Stimulated activated naive CD8-positive, alpha-beta T cell treated with anti-CD3 and anti-CD28 coated beads, Interleukin-15, amount 100 ng/mL, for 72 hours (primary cell): ENCODE measurements at regions not wholly inside any gene's neighbourhood (a gene's known extent, or its start where the extent isn't known, plus 50 kb on each side); places are given as distances from the start of the nearest gene placed in this dataset.
"Not testable (repeated sequence)": the region's sequence is repeated elsewhere in the genome, so short reads cannot be mapped to it uniquely, and the experiment has no call there.

ENCODE experiments used
- ATAC-seq: fragments of 150-1000 bp; cut with Tn5 transposase; 2 replicates; pipeline ENCODE4 v1.10.0; 2021; ENCODE audit warnings: mild to moderate bottlenecking, moderate library complexity
- DNase-seq, 2 donors: peaks; one replicate each; pipeline ENCODE4 v3.0.0; 2021 to 2022
- H3K27ac Mint-ChIP-seq, 2 donors: one replicate each; pipeline ENCODE4 v1.8.0; 2022; ENCODE audit warnings: mild to moderate bottlenecking in 2 of 2, mixed read lengths in 2 of 2, moderate library complexity in 2 of 2
- H3K27me3 Mint-ChIP-seq: one replicate; pipeline ENCODE4 v1.8.0; 2022; ENCODE audit warnings: mixed read lengths
- H3K4me1 Mint-ChIP-seq: one replicate; pipeline ENCODE4 v1.8.0; 2022; ENCODE audit warnings: mild to moderate bottlenecking, mixed read lengths
- H3K4me3 Mint-ChIP-seq, 2 donors: one replicate each; pipeline ENCODE4 v1.8.0; 2022; ENCODE audit warnings: mild to moderate bottlenecking in 2 of 2, mixed read lengths in 2 of 2, moderate library complexity in 1 of 2
- H3K9me3 Mint-ChIP-seq, 2 donors: one replicate each; pipeline ENCODE4 v1.8.0; 2022; ENCODE audit warnings: mixed read lengths in 2 of 2

DNA sequence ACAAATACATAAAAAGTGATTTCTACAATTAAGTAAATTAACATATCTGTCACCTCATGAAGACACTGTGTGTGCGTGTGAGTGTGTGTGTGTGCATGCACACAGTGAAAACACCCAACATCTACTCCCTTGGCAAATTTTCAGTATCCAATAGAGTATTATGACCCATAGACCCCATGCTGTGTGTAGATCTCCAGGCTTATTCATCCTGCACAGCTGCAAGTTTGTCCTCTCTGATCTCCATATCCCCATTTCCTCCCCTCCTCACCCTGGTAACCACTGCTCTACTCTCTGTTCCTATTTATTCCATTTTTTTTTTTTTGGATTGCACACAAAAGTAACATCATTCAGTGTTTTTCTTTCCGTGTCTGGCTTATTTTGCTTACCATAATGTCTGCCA, 391.0 kb downstream of the SOX11 start:
- no peaks in the 10 kb centered on the region for H3K4me1 Mint-ChIP-seq
- H3K27ac Mint-ChIP-seq, result peak overlapping the region in 1 of 2 donors; percentile 48
- ATAC-seq, result no peak
- H3K9me3 Mint-ChIP-seq, result peaks cover 5 to 18% of the 10 kb centered on the region in 2 donors
- peaks cover 6% of the 10 kb centered on the region for H3K27me3 Mint-ChIP-seq
- H3K4me3 Mint-ChIP-seq, result no peak overlapping the region
- DNase-seq, result no peak

DNA sequence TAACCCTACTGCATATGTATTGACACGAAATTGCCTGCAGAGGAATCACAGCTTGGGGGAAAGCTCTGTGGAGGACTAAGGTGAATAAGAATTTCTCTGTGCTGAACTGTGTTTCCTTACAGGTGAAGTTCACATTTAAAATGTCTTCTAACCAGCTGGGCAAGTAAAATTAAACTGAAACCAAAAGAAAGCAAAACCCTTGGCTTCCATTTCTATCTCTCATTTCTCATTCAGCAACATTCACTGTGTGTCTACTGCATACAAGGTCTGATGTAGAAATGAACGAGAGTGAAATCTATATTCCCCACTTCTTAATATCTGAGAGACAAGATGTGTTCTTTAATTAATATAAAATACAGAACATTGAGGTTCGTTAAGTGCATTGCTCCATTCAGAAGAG, 397.3 kb downstream of the SOX11 start:
- H3K4me1 Mint-ChIP-seq, result no peaks in the 10 kb centered on the region
- no peak overlapping the region for H3K4me3 Mint-ChIP-seq
- no peak for ATAC-seq
- H3K27ac Mint-ChIP-seq, result no peak overlapping the region
- peaks cover 5 to 16% of the 10 kb centered on the region in 2 donors for H3K9me3 Mint-ChIP-seq
- no peak for DNase-seq
- no peaks in the 10 kb centered on the region for H3K27me3 Mint-ChIP-seq

DNA sequence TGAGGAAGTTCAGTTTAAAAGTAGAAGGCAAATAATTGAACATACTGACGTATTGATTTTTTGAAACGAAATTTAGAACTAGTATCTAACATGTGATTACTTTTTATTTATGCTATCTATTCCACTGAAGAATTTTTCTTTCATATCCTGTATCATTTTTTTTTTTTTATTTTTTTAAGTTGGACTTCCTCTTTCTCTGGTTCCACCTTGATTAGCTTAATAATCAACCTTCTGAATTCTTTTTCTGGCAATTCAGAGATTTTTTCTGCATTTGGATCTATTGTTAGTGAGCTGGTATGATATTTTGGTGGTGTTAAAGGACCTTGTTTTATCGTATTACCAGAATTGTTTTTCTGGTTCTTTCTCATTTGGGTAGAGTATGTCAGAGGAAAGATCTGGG, 411.2 kb downstream of the SOX11 start:
- Mint-ChIP-seq H3K4me1 (no peaks in the 10 kb centered on the region), H3K27ac (no peak overlapping the region), H3K9me3 (peaks cover 0 to 15% of the 10 kb centered on the region in 2 donors), H3K27me3 (no peaks in the 10 kb centered on the region), H3K4me3 (no peak overlapping the region)
- DNase-seq (no peak), ATAC-seq (no peak)

- no peaks in the 10 kb centered on the region for H3K4me1 Mint-ChIP-seq
- no peak for DNase-seq
- H3K27me3 Mint-ChIP-seq, result no peaks in the 10 kb centered on the region
- no peak overlapping the region for H3K27ac Mint-ChIP-seq
- peaks cover 0 to 10% of the 10 kb centered on the region in 2 donors for H3K9me3 Mint-ChIP-seq
- no peak overlapping the region for H3K4me3 Mint-ChIP-seq
- no peak for ATAC-seq
Observed at GRCh38 chr2:6103949-6104348, 411.8 kb downstream of the SOX11 start.

DNA sequence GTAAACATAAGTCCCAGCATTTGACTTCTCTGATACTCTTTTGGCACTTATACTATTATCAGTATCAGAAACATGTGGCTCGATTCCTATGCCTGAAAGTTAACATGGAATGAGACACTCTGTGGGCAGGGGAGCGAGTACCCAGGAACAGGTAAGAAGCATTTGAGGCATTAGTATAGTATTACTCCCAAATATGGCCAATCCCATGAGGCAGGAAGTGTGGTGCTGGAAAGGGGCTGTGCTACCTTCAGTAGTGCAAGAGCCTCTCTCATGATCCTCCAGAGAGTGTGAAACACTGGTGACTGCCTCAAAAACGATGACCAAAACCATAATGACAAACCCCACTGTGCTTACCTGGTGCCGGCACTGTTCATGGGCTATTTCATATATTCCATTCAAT, 415.1 kb downstream of the SOX11 start:
- Mint-ChIP-seq H3K27ac (no peak overlapping the region), H3K4me1 (no peaks in the 10 kb centered on the region), H3K27me3 (no peaks in the 10 kb centered on the region), H3K9me3 (peaks cover 0 to 5% of the 10 kb centered on the region in 2 donors), H3K4me3 (no peak overlapping the region)
- no peak for ATAC-seq
- no peak for DNase-seq

DNA sequence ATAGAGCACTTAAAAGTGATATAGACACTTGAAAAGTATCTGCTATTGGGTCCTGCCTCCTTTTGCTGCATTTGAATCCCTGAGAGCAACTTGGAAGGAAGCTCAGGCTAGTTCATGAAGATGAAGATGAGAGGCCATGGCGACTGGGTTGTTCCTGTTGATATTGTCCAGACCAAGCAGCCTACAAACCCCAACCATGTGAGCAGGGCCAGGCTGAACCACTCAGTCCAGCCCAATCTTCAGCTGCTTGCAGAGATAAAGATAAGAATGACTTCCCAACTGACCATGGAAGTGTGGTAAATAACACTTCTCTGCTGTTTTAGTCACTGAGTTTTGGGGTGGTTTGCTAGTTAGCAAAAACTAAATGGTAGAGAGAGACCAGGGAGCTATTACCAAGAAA, 417.6 kb downstream of the SOX11 start:
- Mint-ChIP-seq H3K27ac (no peak overlapping the region), H3K9me3 (no peaks in the 10 kb centered on the region), H3K4me1 (no peaks in the 10 kb centered on the region), H3K4me3 (no peak overlapping the region), H3K27me3 (no peaks in the 10 kb centered on the region)
- ATAC-seq (no peak), DNase-seq (no peak)

GRCh38 chr2:6111781-6112261, 419.6 kb downstream of the SOX11 start:
- Mint-ChIP-seq H3K9me3 (no peaks in the 10 kb centered on the region), H3K27ac (no peak overlapping the region), H3K4me1 (no peaks in the 10 kb centered on the region), H3K4me3 (no peak overlapping the region), H3K27me3 (no peaks in the 10 kb centered on the region)
- no peak for DNase-seq
- ATAC-seq, result no peak

GRCh38 chr2:6113786-6114185, 421.6 kb downstream of the SOX11 start:
- DNase-seq (no peak), ATAC-seq (no peak)
- no peak overlapping the region for H3K27ac Mint-ChIP-seq
- no peaks in the 10 kb centered on the region for H3K9me3 Mint-ChIP-seq
- H3K27me3 Mint-ChIP-seq, result no peaks in the 10 kb centered on the region
- H3K4me3 Mint-ChIP-seq, result no peak overlapping the region
- no peaks in the 10 kb centered on the region for H3K4me1 Mint-ChIP-seq

DNA sequence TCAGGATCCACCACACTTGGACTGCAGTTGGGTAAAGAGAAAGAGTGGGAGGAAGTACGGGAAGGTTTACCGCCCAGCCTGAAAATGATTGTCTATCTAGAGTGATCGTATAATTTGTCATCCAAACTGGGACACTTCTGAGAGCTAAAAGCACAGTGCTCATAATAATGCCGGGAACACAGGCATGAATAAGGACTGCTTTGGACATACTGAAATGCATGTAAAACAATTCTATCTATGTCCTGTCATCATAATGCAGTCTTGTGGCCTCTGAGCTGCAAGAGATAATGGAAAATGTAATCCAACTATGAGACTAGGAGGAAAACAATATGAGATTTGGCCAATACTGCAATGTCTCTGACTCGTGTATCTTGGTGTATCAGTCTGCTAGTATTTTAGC, 435.5 kb downstream of the SOX11 start:
- no peaks in the 10 kb centered on the region for H3K9me3 Mint-ChIP-seq
- no peaks in the 10 kb centered on the region for H3K4me1 Mint-ChIP-seq
- H3K4me3 Mint-ChIP-seq, result no peak overlapping the region
- no peak for ATAC-seq
- no peak for DNase-seq
- H3K27ac Mint-ChIP-seq, result no peak overlapping the region
- H3K27me3 Mint-ChIP-seq, result no peaks in the 10 kb centered on the region

GRCh38 chr2:6139142-6139541, 447.0 kb downstream of the SOX11 start:
- Mint-ChIP-seq H3K4me3 (no peak overlapping the region), H3K4me1 (no peaks in the 10 kb centered on the region), H3K9me3 (peaks cover 0 to 8% of the 10 kb centered on the region in 2 donors), H3K27ac (no peak overlapping the region), H3K27me3 (no peaks in the 10 kb centered on the region)
- DNase-seq (no peak), ATAC-seq (no peak)

DNA sequence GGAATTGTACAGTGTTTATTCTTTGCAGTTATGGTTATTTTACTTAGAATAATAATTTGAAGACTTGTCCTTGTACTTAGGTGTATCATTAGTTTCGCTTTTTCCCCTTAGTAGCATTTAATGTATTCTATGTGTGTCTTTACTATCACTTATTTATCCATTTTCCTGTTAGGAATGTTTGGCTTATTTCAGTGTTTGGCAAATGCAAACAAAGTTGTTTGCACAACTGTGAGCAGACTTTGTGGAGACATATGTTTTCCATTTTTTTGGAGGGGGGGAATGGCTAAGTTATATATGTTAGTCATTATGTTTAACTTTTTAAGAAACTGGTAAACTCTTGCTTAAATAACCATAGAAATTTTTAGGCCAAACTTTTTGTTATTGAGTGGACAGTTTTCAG, 447.7 kb downstream of the SOX11 start:
- no peak for DNase-seq
- no peaks in the 10 kb centered on the region for H3K27me3 Mint-ChIP-seq
- no peak overlapping the region for H3K27ac Mint-ChIP-seq
- no peaks in the 10 kb centered on the region for H3K4me1 Mint-ChIP-seq
- H3K9me3 Mint-ChIP-seq, result peaks cover 2 to 12% of the 10 kb centered on the region in 2 donors
- no peak overlapping the region for H3K4me3 Mint-ChIP-seq
- ATAC-seq, result no peak

GRCh38 chr2:6140509-6140908, 448.3 kb downstream of the SOX11 start:
- Mint-ChIP-seq H3K27ac (no peak overlapping the region), H3K4me1 (no peaks in the 10 kb centered on the region), H3K4me3 (no peak overlapping the region), H3K27me3 (no peaks in the 10 kb centered on the region), H3K9me3 (peaks cover 5 to 15% of the 10 kb centered on the region in 2 donors)
- DNase-seq, result no peak
- no peak for ATAC-seq

DNA sequence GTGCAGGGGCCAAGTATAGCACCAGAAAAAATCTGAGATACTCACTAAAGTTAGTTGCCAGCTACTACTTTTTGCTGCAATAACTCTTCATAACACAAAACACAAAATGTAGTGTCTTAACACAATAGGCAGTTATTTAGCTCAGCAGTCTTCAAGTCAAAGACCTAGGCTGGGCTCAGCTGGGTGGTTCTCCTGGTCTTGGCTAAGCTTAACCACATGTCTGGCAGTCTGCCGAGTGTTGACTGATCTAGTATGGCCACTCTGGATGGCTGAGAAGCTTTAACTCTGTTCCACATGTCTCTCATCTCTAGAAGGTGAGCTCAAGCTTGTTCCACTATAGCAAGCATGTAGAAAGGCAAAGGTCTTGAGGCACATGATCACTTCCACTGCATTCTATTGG, 451.6 kb downstream of the SOX11 start:
- no peak overlapping the region for H3K27ac Mint-ChIP-seq
- H3K4me3 Mint-ChIP-seq, result no peak overlapping the region
- DNase-seq, result no peak
- H3K27me3 Mint-ChIP-seq, result no peaks in the 10 kb centered on the region
- peaks cover 5 to 15% of the 10 kb centered on the region in 2 donors for H3K9me3 Mint-ChIP-seq
- ATAC-seq, result no peak
- no peaks in the 10 kb centered on the region for H3K4me1 Mint-ChIP-seq

DNA sequence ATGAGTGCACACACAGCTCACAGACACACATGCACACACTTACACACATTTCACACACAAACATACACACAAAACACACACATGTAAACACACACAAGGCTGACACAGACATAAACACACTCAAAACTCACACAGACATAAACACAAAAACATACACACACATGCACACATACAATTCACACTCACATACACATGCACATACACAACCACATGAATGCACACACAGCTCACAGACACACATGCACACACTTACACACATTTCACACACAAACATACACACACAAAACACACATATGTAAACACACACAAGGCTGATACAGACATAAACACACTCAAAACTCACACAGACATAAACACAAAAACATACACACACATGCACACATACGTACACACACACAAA, 455.0 kb downstream of the SOX11 start:
- H3K9me3 Mint-ChIP-seq, H3K4me3 Mint-ChIP-seq, DNase-seq, H3K27me3 Mint-ChIP-seq, ATAC-seq, H3K27ac Mint-ChIP-seq, H3K4me1 Mint-ChIP-seq: not testable (repeated sequence)

- no peak overlapping the region for H3K4me3 Mint-ChIP-seq
Observed at GRCh38 chr2:6148882-6149281, 456.7 kb downstream of the SOX11 start.

DNA sequence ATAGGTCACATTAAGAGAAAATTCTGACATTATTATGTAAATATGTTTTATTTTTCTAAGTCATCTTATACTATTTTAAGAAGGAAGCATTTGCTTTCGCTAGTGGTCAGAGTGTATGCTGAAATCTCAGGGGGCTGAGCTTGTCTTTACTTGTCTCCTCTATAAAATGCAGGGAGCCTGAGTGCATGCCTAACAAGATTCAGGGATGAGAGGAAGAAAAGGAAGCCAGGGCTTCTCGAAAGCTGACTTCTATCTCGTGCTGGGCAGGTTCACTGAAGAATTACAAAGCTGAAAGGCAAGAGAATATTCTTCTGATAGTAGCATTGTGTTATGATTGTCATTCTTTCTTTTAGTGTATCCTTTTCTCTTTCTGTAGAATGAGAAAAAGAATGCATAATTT, 467.4 kb downstream of the SOX11 start:
- DNase-seq (no peak), ATAC-seq (no peak)
- Mint-ChIP-seq H3K4me3 (no peak overlapping the region), H3K9me3 (no peaks in the 10 kb centered on the region), H3K27ac (no peak overlapping the region), H3K4me1 (no peaks in the 10 kb centered on the region), H3K27me3 (no peaks in the 10 kb centered on the region)

More at GRCh38 chr2:6148882-6149281, 456.7 kb downstream of the SOX11 start:
- DNase-seq (no peak), ATAC-seq (no peak)
- Mint-ChIP-seq H3K4me1 (no peaks in the 10 kb centered on the region), H3K27me3 (no peaks in the 10 kb centered on the region), H3K9me3 (peaks cover 5 to 7% of the 10 kb centered on the region in 2 donors), H3K27ac (no peak overlapping the region)

- ATAC-seq (no peak), DNase-seq (no peak)
- Mint-ChIP-seq H3K4me3 (no peak overlapping the region), H3K27me3 (no peaks in the 10 kb centered on the region), H3K9me3 (no peaks in the 10 kb centered on the region), H3K4me1 (no peaks in the 10 kb centered on the region), H3K27ac (no peak overlapping the region)
Observed at GRCh38 chr2:6163932-6164331, 471.7 kb downstream of the SOX11 start.
